ENCODE measurements at regions not wholly inside any gene's neighbourhood (a gene's known extent, or its start where the extent isn't known, plus 50 kb on each side); places are given as distances from the start of the nearest gene placed in this dataset.

- intact Hi-C loops (cut with micrococcal nuclease) = loop anchor here (1.0 kb wide), 1 partner anchor 393 kb away; no protein-coding TSS in a partner anchor
- CTCF ChIA-PET = no interaction called here
Observed at GRCh38 chr9:89996116-89996515, 391.3 kb downstream of the GADD45G start.

More at GRCh38 chr9:89996116-89996515, 391.3 kb downstream of the GADD45G start:
- Histone ChIP-seq H3K9me2 (ENCODE audit: insufficient read depth) (no peaks in the 10 kb centered on the region), H4K20me1 (ENCODE audit: insufficient read depth) (no peaks in the 10 kb centered on the region), H3K27me3 (ENCODE audit: insufficient read depth, low read length) (peaks cover 22% of the 10 kb centered on the region), H3K4me2 (ENCODE audit: low read length) (no peak overlapping the region), H3K27ac (ENCODE audit: low read depth, low read length) (no peak overlapping the region), H3K9ac (ENCODE audit: low read length) (no peak overlapping the region), H3K4me1 (ENCODE audit: control insufficient read depth in 1 of 2, insufficient read depth in 2 of 2, low read length in 2 of 2) (peaks cover 7 to 11% of the 10 kb centered on the region in 2 experiments; a peak in 3 of 4 replicates), H3K36me3 (ENCODE audit: control insufficient read depth in 1 of 2, insufficient read depth in 2 of 2, low read length in 2 of 2) (no peaks in the 10 kb centered on the region), H3K9me3 (ENCODE audit: control insufficient read depth in 1 of 2, insufficient read depth in 1 of 2, low read depth in 1 of 2, low read length in 2 of 2) (no peaks in the 10 kb centered on the region), H3K4me3 (replicated peaks in 1 of 2; ENCODE audit: low read depth in 1 of 2, low read length in 2 of 2) (no peak overlapping the region), H2AFZ (ENCODE audit: low read depth, low read length, poor library complexity, severe bottlenecking) (no peak overlapping the region), H3K79me2 (ENCODE audit: insufficient read depth, low read length) (no peaks in the 10 kb centered on the region)
- ChIA-PET RAD21 (ENCODE audit: low non-redundant PET in 1 of 2, low total read pairs in 2 of 2, uncharacterized antibody in 2 of 2, unreplicated experiment in 2 of 2) (no interaction called here), POLR2A (no interaction called here)
- DNase-seq (ENCODE audit: low read depth, low spot score) (no peak), ATAC-seq (no peak)
- no TSS peak for BruUV-seq (replicated peaks)
- TF ChIP-seq CTCF (IDR thresholded peaks at IDR 0.05 in 2 of 3, conservative IDR thresholded peaks at IDR 0.05 in 1 of 3; ENCODE audit: borderline replicate concordance in 1 of 3, insufficient read depth in 1 of 3, low read depth in 2 of 3, low read length in 2 of 3) (no peak), POLR2A (IDR thresholded peaks at IDR 0.05; ENCODE audit: borderline replicate concordance, extremely low read depth, insufficient read depth, insufficient read length) (no peak), EZH2phosphoT487 (IDR thresholded peaks at IDR 0.05; ENCODE audit: borderline replicate concordance) (no peak), SIN3A (IDR thresholded peaks at IDR 0.05; ENCODE audit: low read depth) (no peak), RAD21 (IDR thresholded peaks at IDR 0.05; ENCODE audit: low read depth) (no peak), MAX (IDR thresholded peaks at IDR 0.05) (no peak)
